A549 (cell line): ENCODE measurements at regions not wholly inside any gene's neighbourhood (a gene's known extent, or its start where the extent isn't known, plus 50 kb on each side); places are given as distances from the start of the nearest gene placed in this dataset.

Experiments used
- CBX2 ChIP-seq: fragments of 200-600 bp; sonication (generic); IDR thresholded peaks from 2 replicates; pipeline ENCODE4 v1.6.1; 2016; ENCODE audit warnings: low read depth, mild to moderate bottlenecking, borderline replicate concordance
- CHD2 ChIP-seq: fragments of 150-350 bp; IDR thresholded peaks from 2 replicates; pipeline ENCODE4 v1.6.1; 2014; ENCODE audit warnings: low read length; ENCODE audit not compliant: partially characterized antibody
- CTCF ChIP-seq: fragments of >200 bp; sonication (Bioruptor Twin); formaldehyde crosslinking; IDR thresholded peaks from 3 replicates; pipeline ENCODE4 v1.5.1; 2016
- EP300 ChIP-seq, 2 experiments: fragments of >200 bp; sonication (Bioruptor Twin); formaldehyde crosslinking; IDR thresholded peaks; 2 replicates in 1 of 2; 3 replicates in 1 of 2; pipeline ENCODE4 v1.6.1; 2016 to 2017
- JUN ChIP-seq, 2 experiments: fragments of >200 bp; sonication (Bioruptor Twin); formaldehyde crosslinking; IDR thresholded peaks; 2 replicates in 1 of 2; 3 replicates in 1 of 2; pipeline ENCODE4 v1.6.1; 2016 to 2017
- JUNB ChIP-seq: fragments of >200 bp; sonication (Bioruptor Twin); formaldehyde crosslinking; IDR thresholded peaks from 2 replicates; pipeline ENCODE4 v1.6.1; 2016
- MYC ChIP-seq: IDR thresholded peaks from 2 replicates; pipeline ENCODE4 v1.6.1; 2012; ENCODE audit warnings: mild to moderate bottlenecking, inconsistent platforms, low read length, improper control_type of control experiment, borderline replicate concordance
- POLR2A ChIP-seq: IDR thresholded peaks from 2 replicates; pipeline ENCODE4 v1.6.1; 2012; ENCODE audit warnings: mild to moderate bottlenecking, low read length
- RCOR1 ChIP-seq: fragments of 150-350 bp; IDR thresholded peaks from 2 replicates; pipeline ENCODE4 v1.6.1; 2014; ENCODE audit warnings: antibody characterized with exemption, low read length, low read depth
- RFX5 ChIP-seq: fragments of 450-650 bp; IDR thresholded peaks from 2 replicates; pipeline ENCODE4 v1.7.1; 2014; ENCODE audit warnings: antibody characterized with exemption, mild to moderate bottlenecking, moderate library complexity
- TP53 ChIP-seq: fragments of 250-450 bp; sonication (Bioruptor Pico); IDR thresholded peaks from 2 replicates; pipeline ENCODE4 v1.5.0; 2021; ENCODE audit warnings: mild to moderate bottlenecking, moderate library complexity
- TF ChIP-seq, protein P1 (sequence below): IDR thresholded peaks from 2 replicates; pipeline ENCODE4 v1.6.1; 2012
- TF ChIP-seq, protein P2 (sequence below): IDR thresholded peaks from 2 replicates; pipeline ENCODE4 v1.6.1; 2012

- TF ChIP-seq CHD2 (no peak), CTCF (no peak), RCOR1 (no peak), TP53 (CRISPR knock-in tag) (no peak), JUN (IDR thresholded peaks at IDR 0.05) (no peak), MYC (no peak), EP300 (IDR thresholded peaks at IDR 0.05) (no peak), JUNB (no peak), CBX2 (no peak), RFX5 (no peak), POLR2A (no peak)
- TF ChIP-seq, protein P1, sequence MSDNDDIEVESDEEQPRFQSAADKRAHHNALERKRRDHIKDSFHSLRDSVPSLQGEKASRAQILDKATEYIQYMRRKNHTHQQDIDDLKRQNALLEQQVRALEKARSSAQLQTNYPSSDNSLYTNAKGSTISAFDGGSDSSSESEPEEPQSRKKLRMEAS, result no peak
- TF ChIP-seq, protein P2, sequence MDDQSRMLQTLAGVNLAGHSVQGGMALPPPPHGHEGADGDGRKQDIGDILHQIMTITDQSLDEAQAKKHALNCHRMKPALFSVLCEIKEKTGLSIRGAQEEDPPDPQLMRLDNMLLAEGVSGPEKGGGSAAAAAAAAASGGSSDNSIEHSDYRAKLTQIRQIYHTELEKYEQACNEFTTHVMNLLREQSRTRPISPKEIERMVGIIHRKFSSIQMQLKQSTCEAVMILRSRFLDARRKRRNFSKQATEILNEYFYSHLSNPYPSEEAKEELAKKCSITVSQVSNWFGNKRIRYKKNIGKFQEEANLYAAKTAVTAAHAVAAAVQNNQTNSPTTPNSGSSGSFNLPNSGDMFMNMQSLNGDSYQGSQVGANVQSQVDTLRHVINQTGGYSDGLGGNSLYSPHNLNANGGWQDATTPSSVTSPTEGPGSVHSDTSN, result no peak
Measured at GRCh38 chr3:18780959-18781358, 355.8 kb upstream of the SATB1 start.
